ENCODE measurements at regions not wholly inside any gene's neighbourhood (a gene's known extent, or its start where the extent isn't known, plus 50 kb on each side); places are given as distances from the start of the nearest gene placed in this dataset.
"Not testable (repeated sequence)": the region's sequence is repeated elsewhere in the genome, so short reads cannot be mapped to it uniquely, and the experiment has no call there.

DNA sequence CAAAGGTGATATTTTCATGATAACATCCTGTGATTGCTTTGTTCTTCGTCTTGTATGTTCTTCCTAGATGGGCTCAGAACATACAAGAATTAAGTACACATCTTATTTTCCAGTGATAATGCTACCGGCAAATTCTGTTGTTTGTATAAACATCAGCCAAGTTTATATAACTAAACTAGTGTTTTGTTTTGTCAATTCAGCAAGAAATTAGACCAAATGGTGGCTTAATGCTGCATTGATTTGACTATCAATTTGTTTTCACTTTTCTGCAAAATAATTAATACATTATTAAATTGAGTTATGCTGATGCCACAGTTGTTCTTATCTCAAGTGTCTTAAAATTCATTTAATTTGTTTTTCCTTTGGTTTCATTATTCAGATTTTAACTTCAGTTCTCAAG lies 177.7 kb downstream of the OR4F29 start:
- DNase-seq (ENCODE audit: low read depth); H3K4me3 ChIP-seq (ENCODE audit: low read length): not testable (repeated sequence)

DNA sequence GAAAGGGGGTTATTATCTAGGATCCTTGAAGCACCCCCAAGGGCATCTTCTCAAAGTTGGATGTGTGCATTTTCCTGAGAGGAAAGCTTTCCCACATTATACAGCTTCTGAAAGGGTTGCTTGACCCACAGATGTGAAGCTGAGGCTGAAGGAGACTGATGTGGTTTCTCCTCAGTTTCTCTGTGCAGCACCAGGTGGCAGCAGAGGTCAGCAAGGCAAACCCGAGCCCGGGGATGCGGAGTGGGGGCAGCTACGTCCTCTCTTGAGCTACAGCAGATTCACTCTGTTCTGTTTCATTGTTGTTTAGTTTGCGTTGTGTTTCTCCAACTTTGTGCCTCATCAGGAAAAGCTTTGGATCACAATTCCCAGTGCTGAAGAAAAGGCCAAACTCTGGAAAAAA lies 183.7 kb downstream of the OR4F29 start:
- DNase-seq (ENCODE audit: low read depth), result peak; percentile 57
- TF ChIP-seq, protein P1, sequence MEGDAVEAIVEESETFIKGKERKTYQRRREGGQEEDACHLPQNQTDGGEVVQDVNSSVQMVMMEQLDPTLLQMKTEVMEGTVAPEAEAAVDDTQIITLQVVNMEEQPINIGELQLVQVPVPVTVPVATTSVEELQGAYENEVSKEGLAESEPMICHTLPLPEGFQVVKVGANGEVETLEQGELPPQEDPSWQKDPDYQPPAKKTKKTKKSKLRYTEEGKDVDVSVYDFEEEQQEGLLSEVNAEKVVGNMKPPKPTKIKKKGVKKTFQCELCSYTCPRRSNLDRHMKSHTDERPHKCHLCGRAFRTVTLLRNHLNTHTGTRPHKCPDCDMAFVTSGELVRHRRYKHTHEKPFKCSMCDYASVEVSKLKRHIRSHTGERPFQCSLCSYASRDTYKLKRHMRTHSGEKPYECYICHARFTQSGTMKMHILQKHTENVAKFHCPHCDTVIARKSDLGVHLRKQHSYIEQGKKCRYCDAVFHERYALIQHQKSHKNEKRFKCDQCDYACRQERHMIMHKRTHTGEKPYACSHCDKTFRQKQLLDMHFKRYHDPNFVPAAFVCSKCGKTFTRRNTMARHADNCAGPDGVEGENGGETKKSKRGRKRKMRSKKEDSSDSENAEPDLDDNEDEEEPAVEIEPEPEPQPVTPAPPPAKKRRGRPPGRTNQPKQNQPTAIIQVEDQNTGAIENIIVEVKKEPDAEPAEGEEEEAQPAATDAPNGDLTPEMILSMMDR (IDR thresholded peaks at IDR 0.05; ENCODE audit: insufficient read depth, low read depth, low read length, missing control alignments), result peak; percentile 44
- not testable (repeated sequence) for H3K4me3 ChIP-seq (ENCODE audit: low read length)
